Trophoblast cell (in vitro differentiated cells and primary cell): ENCODE measurements at regions not wholly inside any gene's neighbourhood (a gene's known extent, or its start where the extent isn't known, plus 50 kb on each side); places are given as distances from the start of the nearest gene placed in this dataset.

ENCODE experiments used
- DNase-seq, 2 donors: peaks; one replicate each; pipeline ENCODE4 v3.0.0-alpha.2; 2016
- H2AFZ ChIP-seq: 2 replicates; pipeline ENCODE4 v1.6.1; 2013; ENCODE audit warnings: low read length, moderate library complexity, mild to moderate bottlenecking; ENCODE audit not compliant: insufficient read depth, poor library complexity
- H2AK5ac ChIP-seq: 2 replicates; pipeline ENCODE4 v1.6.1; 2013; ENCODE audit warnings: mild to moderate bottlenecking, low read length
- H2BK120ac ChIP-seq: 2 replicates; pipeline ENCODE4 v1.6.1; 2013; ENCODE audit warnings: low read length, mild to moderate bottlenecking, moderate library complexity; ENCODE audit not compliant: insufficient read depth, poor library complexity
- H2BK12ac ChIP-seq: 2 replicates; pipeline ENCODE4 v1.6.1; 2013; ENCODE audit warnings: mild to moderate bottlenecking, low read length, moderate library complexity
- H2BK5ac ChIP-seq: 2 replicates; pipeline ENCODE4 v1.6.1; 2013; ENCODE audit warnings: low read length, low read depth, moderate library complexity, mild to moderate bottlenecking; ENCODE audit not compliant: poor library complexity
- H3K14ac ChIP-seq: 2 replicates; pipeline ENCODE4 v1.6.1; 2013; ENCODE audit warnings: mild to moderate bottlenecking, low read length
- H3K18ac ChIP-seq: 2 replicates; pipeline ENCODE4 v1.6.1; 2013; ENCODE audit warnings: mild to moderate bottlenecking, low read length
- H3K23ac ChIP-seq: 2 replicates; pipeline ENCODE4 v1.6.1; 2013; ENCODE audit warnings: low read length
- H3K27ac ChIP-seq: 2 replicates; pipeline ENCODE4 v1.5.1; 2013; ENCODE audit warnings: low read depth, mild to moderate bottlenecking, inconsistent platforms, low read length, moderate library complexity
- H3K27me3 ChIP-seq: 2 replicates; pipeline ENCODE4 v1.6.1; 2013; ENCODE audit warnings: inconsistent platforms, mild to moderate bottlenecking, low read length, moderate library complexity; ENCODE audit not compliant: insufficient read depth
- H3K36me3 ChIP-seq, 2 experiments: 1 replicate in 1 of 2; 2 replicates in 1 of 2; pipeline ENCODE4 v1.6.1; 2013; ENCODE audit warnings: low read length in 2 of 2, mild to moderate bottlenecking in 2 of 2, moderate library complexity in 1 of 2; ENCODE audit not compliant: insufficient read depth in 2 of 2, control insufficient read depth in 1 of 2
- H3K4ac ChIP-seq: 2 replicates; pipeline ENCODE4 v1.6.1; 2013; ENCODE audit warnings: low read depth, mild to moderate bottlenecking, low read length, moderate library complexity
- H3K4me1 ChIP-seq, 2 experiments: 1 replicate in 1 of 2; 2 replicates in 1 of 2; pipeline ENCODE4 v1.6.1; 2013; ENCODE audit warnings: low read length in 2 of 2, mild to moderate bottlenecking in 2 of 2, moderate library complexity in 1 of 2; ENCODE audit not compliant: insufficient read depth in 2 of 2, control insufficient read depth in 1 of 2
- H3K4me2 ChIP-seq: 2 replicates; pipeline ENCODE4 v1.6.1; 2013; ENCODE audit warnings: inconsistent platforms, mild to moderate bottlenecking, low read length, moderate library complexity
- H3K4me3 ChIP-seq: 2 replicates; pipeline ENCODE4 v1.5.1; 2013; ENCODE audit warnings: mild to moderate bottlenecking, low read depth, low read length, inconsistent platforms
- H3K79me1 ChIP-seq: one replicate; pipeline ENCODE4 v1.6.1; 2013; ENCODE audit warnings: low read length
- H3K79me2 ChIP-seq: 2 replicates; pipeline ENCODE4 v1.6.1; 2013; ENCODE audit warnings: low read length, mild to moderate bottlenecking; ENCODE audit not compliant: control insufficient read depth, insufficient read depth, poor library complexity
- H3K9ac ChIP-seq: 2 replicates; pipeline ENCODE4 v1.6.1; 2013; ENCODE audit warnings: mild to moderate bottlenecking, low read length
- H3K9me3 ChIP-seq: 2 replicates; pipeline ENCODE4 v1.6.1; 2013; ENCODE audit warnings: low read depth, mild to moderate bottlenecking, control low read depth, inconsistent platforms, low read length; ENCODE audit not compliant: insufficient read depth
- H4K12ac ChIP-seq: 2 replicates; pipeline ENCODE4 v1.6.1; 2013; ENCODE audit warnings: low read depth, mild to moderate bottlenecking, low read length, moderate library complexity
- H4K8ac ChIP-seq: 2 replicates; pipeline ENCODE4 v1.6.1; 2013; ENCODE audit warnings: low read depth, mild to moderate bottlenecking, low read length, moderate library complexity
- H4K91ac ChIP-seq: one replicate; pipeline ENCODE4 v1.6.1; 2013; ENCODE audit warnings: low read depth, mild to moderate bottlenecking, low read length, moderate library complexity
- WGBS: extraction: QIAGEN DNeasy Blood & Tissue Kit; methylation state at CpG from one replicate; pipeline ENCODE4 v1.1.7; 2013; ENCODE audit warnings: missing lambda C conversion rate; ENCODE audit not compliant: insufficient read length, insufficient coverage; ENCODE audit errors: extremely low coverage; 5-methylcytosine and 5-hydroxymethylcytosine counted together

- Histone ChIP-seq H4K12ac (no peak overlapping the region), H3K36me3 (no peaks in the 10 kb centered on the region), H3K18ac (no peak overlapping the region), H3K4ac (no peak overlapping the region), H3K9ac (no peak overlapping the region), H3K4me1 (no peaks in the 10 kb centered on the region), H2BK120ac (no peak overlapping the region), H4K91ac (no peak overlapping the region), H3K79me1 (no peaks in the 10 kb centered on the region), H3K4me3 (no peak overlapping the region), H4K8ac (no peak overlapping the region), H2AK5ac (no peak overlapping the region), H2AFZ (no peak overlapping the region), H2BK5ac (no peak overlapping the region), H2BK12ac (no peak overlapping the region), H3K9me3 (peaks cover 2% of the 10 kb centered on the region), H3K4me2 (no peak overlapping the region), H3K27me3 (no peaks in the 10 kb centered on the region), H3K79me2 (no peaks in the 10 kb centered on the region), H3K27ac (no peak overlapping the region), H3K23ac (no peak overlapping the region), H3K14ac (no peak overlapping the region)
- no CpG with 5 or more reads among the region's 1 CpG for WGBS
- no peak for DNase-seq
Measured at GRCh38 chr1:29753244-29753643, 516.9 kb downstream of the PTPRU start.

- no peak overlapping the region for H3K4me3 ChIP-seq
- H2BK5ac ChIP-seq = no peak overlapping the region
- no peak overlapping the region for H2BK12ac ChIP-seq
- no CpG with 5 or more reads among the region's 8 CpGs for WGBS
- H3K14ac ChIP-seq = no peak overlapping the region
- no peak overlapping the region for H2AFZ ChIP-seq
- H2BK120ac ChIP-seq = no peak overlapping the region
- H4K91ac ChIP-seq = no peak overlapping the region
- no peaks in the 10 kb centered on the region for H3K79me2 ChIP-seq
- no peak overlapping the region for H4K8ac ChIP-seq
- no peak overlapping the region for H3K23ac ChIP-seq
- no peak overlapping the region for H3K9ac ChIP-seq
- no peak overlapping the region for H3K4ac ChIP-seq
- H3K79me1 ChIP-seq = no peaks in the 10 kb centered on the region
- no peak overlapping the region for H4K12ac ChIP-seq
- peaks cover 4% of the 10 kb centered on the region for H3K9me3 ChIP-seq
- no peak overlapping the region for H3K27ac ChIP-seq
- H3K4me2 ChIP-seq = no peak overlapping the region
- H3K4me1 ChIP-seq = no peaks in the 10 kb centered on the region
- DNase-seq = no peak
- H3K36me3 ChIP-seq = no peaks in the 10 kb centered on the region
- H3K18ac ChIP-seq = no peak overlapping the region
- no peak overlapping the region for H2AK5ac ChIP-seq
- H3K27me3 ChIP-seq = no peaks in the 10 kb centered on the region
Measured at GRCh38 chr1:29752141-29752540, 515.8 kb downstream of the PTPRU start.

GRCh38 chr1:29749024-29749945, 513.0 kb downstream of the PTPRU start:
- no peaks in the 10 kb centered on the region for H3K4me1 ChIP-seq
- no peak overlapping the region for H3K14ac ChIP-seq
- H3K4me3 ChIP-seq = no peak overlapping the region
- H2AFZ ChIP-seq = no peak overlapping the region
- no peak overlapping the region for H4K8ac ChIP-seq
- no peak overlapping the region for H4K91ac ChIP-seq
- no peak overlapping the region for H3K4me2 ChIP-seq
- no CpG with 5 or more reads among the region's 6 CpGs for WGBS
- H3K79me2 ChIP-seq = no peaks in the 10 kb centered on the region
- no peak overlapping the region for H4K12ac ChIP-seq
- no peaks in the 10 kb centered on the region for H3K79me1 ChIP-seq
- H2BK120ac ChIP-seq = no peak overlapping the region
- DNase-seq = no peak
- no peak overlapping the region for H3K4ac ChIP-seq
- H3K9me3 ChIP-seq = peaks cover 3% of the 10 kb centered on the region
- H3K36me3 ChIP-seq = no peaks in the 10 kb centered on the region
- H3K9ac ChIP-seq = no peak overlapping the region
- H3K27me3 ChIP-seq = no peaks in the 10 kb centered on the region
- H2AK5ac ChIP-seq = no peak overlapping the region
- no peak overlapping the region for H2BK12ac ChIP-seq
- H3K18ac ChIP-seq = no peak overlapping the region
- no peak overlapping the region for H3K27ac ChIP-seq
- no peak overlapping the region for H2BK5ac ChIP-seq
- H3K23ac ChIP-seq = no peak overlapping the region

GRCh38 chr1:29747196-29747595, 510.9 kb downstream of the PTPRU start:
- H2AFZ ChIP-seq = no peak overlapping the region
- H3K14ac ChIP-seq = no peak overlapping the region
- H4K8ac ChIP-seq = no peak overlapping the region
- H3K4me3 ChIP-seq = no peak overlapping the region
- H3K9me3 ChIP-seq = peaks cover 3% of the 10 kb centered on the region
- no peak overlapping the region for H2BK5ac ChIP-seq
- H3K79me1 ChIP-seq = no peaks in the 10 kb centered on the region
- no peak overlapping the region for H2AK5ac ChIP-seq
- no peaks in the 10 kb centered on the region for H3K79me2 ChIP-seq
- no peak overlapping the region for H3K18ac ChIP-seq
- no peak overlapping the region for H2BK12ac ChIP-seq
- no peak overlapping the region for H2BK120ac ChIP-seq
- no CpG with 5 or more reads among the region's 3 CpGs for WGBS
- H3K27ac ChIP-seq = no peak overlapping the region
- H4K91ac ChIP-seq = no peak overlapping the region
- no peak overlapping the region for H3K4me2 ChIP-seq
- H4K12ac ChIP-seq = no peak overlapping the region
- no peaks in the 10 kb centered on the region for H3K36me3 ChIP-seq
- no peak overlapping the region for H3K9ac ChIP-seq
- no peak overlapping the region for H3K4ac ChIP-seq
- H3K4me1 ChIP-seq = no peaks in the 10 kb centered on the region
- H3K23ac ChIP-seq = no peak overlapping the region
- H3K27me3 ChIP-seq = no peaks in the 10 kb centered on the region
- DNase-seq = no peak
